Muscle of back (tissue), 3 donors: ENCODE measurements at regions not wholly inside any gene's neighbourhood (a gene's known extent, or its start where the extent isn't known, plus 50 kb on each side); places are given as distances from the start of the nearest gene placed in this dataset.
"Not testable (repeated sequence)": the region's sequence is repeated elsewhere in the genome, so short reads cannot be mapped to it uniquely, and the experiment has no call there.

Experiments used
- DNase-seq, 3 donors: peaks; one replicate each; pipeline versions ENCODE4 v3.0.0 to v3.0.0-alpha.2; 2013

- no peak for DNase-seq
Observed at GRCh38 chr2:129187343-129187742, 792.1 kb upstream of the RAB6C start.

GRCh38 chr2:129188451-129188850 lies 791.0 kb upstream of the RAB6C start:
- no peak for DNase-seq

DNA sequence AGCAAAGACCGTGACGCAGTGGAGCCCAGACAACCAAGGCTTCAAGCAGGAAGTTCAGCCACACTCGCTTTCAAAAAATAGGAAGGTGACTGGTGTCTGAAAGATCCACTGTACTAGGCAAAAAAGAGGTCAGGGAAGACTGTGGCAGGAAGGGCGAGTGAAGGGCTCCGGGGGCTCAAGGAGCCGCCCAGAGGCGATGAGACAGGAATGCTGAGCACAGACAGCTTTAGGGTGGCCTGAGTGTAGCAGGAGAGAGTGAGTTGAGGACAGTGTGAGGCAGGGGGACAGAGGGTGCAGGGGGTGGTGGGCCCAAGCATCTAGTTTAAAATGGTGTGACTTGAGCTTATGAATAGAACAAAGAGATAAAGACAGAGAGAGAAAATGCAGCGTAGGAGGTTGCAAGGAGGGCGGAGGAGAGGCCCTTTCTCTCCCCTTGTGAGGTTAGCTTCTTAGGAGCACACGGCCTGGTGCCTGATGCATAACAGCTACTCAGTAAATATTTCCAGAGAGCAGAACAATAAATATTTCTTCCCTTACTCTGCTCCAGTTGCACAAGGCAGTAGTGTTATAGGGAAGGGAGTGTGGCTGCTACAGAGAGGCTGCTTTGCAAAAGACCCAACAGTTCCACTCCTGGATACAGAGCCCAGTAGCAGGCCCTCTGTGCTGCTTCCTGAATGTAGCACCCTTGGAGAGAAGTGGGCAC lies 789.7 kb upstream of the RAB6C start:
- no peak for DNase-seq

GRCh38 chr2:129190494-129190893 lies 789.0 kb upstream of the RAB6C start:
- DNase-seq: no peak

GRCh38 chr2:129191530-129191929 lies 787.9 kb upstream of the RAB6C start:
- DNase-seq: no peak

GRCh38 chr2:129192117-129192516 lies 787.3 kb upstream of the RAB6C start:
- no peak for DNase-seq

DNA sequence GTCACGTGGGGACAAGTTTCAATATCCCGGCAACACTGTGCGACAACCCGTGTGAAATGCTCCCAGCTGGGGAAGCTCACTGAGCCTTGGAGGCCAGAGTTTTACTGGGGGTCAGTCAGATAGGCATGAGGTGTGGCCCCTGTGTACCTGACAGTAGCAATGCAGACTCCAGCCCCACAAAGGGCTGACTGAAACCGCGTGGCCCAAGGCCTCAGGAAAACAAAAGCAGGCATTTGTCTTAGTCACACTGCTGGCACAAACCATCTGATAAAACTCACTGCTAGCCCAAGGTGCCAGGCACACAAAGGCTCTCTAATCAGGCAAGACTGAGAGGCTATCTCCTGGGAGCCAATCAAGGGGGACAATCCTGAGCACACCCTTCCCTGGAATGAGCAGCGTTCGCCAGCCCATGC lies 786.6 kb upstream of the RAB6C start:
- no peak for DNase-seq

DNA sequence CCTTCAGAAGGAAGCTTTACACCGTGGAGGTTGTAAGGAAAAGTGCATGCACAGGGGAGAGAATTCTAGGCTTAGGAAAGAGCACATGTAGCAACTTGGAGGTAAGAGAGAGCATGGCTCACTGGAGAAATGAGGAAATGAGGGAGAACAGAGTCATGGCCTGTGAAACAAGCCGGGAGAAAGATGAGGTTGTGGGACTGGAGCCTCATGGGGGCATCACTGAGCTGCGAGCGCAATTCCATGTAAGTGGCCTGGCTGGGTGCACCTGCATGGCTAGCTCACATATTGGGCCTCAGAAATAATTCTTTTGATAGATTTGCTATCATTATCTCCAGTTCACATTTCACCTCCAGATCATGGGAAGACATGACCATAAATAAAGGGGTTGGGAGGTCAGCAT lies 785.5 kb upstream of the RAB6C start:
- DNase-seq: no peak

- no peak for DNase-seq
Observed at GRCh38 chr2:129199501-129199900, 780.0 kb upstream of the RAB6C start.

GRCh38 chr2:129201696-129202095 lies 777.8 kb upstream of the RAB6C start:
- peak in 1 of 3 donors; percentile 26 for DNase-seq

GRCh38 chr2:129203331-129203730 lies 776.1 kb upstream of the RAB6C start:
- DNase-seq: no peak

DNA sequence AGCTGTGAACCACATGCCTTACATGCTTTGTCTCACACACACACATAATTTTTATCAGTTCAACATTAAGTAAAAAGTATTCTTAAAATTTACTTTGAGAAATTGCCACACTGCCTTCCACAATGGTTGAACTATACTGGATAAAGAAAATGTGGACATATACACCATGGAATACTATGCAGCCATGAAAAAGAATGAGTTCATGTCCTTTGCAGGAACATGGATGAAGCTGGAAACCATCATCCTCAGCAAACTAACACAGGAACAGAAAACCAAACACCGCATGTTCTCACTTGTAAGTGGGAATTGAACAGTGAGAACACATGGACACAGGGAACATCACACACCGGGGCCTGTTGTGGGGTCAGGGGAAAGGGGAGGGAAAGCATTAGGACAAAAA lies 774.9 kb upstream of the RAB6C start:
- not testable (repeated sequence) for DNase-seq

DNA sequence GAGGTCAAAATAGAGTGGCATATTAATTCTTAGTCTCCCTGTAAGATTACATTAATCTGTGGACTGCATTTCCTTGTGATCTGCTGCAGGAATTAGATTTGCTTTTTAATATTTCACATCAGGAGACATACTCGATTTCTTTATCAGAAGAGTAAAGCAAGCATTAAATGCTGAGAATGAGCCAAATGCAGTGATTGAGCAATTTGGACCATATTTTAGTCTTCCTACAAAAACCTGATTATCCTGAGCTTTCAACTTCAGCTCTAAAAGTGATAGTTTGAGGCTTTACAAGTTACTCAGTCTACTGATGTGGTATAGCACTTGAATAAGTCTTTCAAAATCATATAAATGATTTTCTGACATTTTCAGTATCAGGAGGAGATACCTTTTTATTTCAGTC lies 774.3 kb upstream of the RAB6C start:
- DNase-seq: no peak

GRCh38 chr2:129205766-129206165 lies 773.7 kb upstream of the RAB6C start:
- DNase-seq: no peak

DNA sequence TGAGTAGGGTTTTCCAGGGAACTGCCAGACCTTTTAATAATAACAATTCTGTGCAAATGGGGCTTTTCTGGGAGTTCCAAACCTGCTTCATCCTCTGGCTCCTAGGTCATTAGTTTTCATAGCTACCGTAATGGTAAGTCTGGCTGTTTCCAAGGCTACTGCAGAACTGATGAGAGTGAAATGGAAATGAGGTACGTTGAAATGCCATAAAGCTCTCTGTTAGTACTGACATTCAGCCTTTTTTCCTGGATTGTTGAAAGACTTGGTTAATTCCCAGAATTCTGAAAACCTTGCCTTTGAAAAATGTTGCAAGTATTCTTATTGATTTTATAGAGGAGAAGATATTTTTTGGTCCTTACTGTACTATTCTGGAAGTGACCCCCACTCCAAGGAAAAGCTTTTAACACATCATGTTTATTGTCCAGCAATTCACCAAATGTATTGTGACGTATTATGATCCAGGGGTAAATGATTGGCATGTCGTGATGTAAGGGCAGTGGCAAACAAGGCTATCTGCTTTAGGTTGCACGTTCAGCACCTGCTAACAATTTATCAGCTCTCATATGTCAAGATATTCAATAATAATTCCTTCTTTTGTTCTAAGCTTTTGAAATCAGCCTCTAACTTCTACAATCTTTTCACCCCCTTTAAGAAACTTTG lies 767.0 kb upstream of the RAB6C start:
- no peak for DNase-seq

GRCh38 chr2:129224022-129224421 lies 755.4 kb upstream of the RAB6C start:
- no peak for DNase-seq

DNA sequence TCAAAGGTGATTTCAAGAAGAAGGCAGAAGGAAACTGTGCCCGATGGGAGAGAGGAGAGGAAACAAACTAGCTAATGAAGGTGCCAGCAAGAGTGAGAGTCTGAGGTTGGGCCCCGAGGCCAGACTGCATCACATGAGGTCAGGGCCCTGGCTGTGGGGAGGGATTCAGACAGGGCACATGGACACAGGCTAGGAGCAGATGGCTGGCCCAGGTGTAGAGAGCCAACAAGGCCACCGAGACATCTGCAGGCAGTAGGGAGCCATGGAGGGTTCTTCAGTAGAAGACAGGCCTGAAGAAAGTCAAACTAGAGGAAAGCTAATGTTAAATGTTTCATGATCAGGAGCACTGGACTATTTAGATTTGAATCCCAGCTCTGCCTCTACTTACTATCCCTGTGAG lies 755.0 kb upstream of the RAB6C start:
- DNase-seq: no peak

DNA sequence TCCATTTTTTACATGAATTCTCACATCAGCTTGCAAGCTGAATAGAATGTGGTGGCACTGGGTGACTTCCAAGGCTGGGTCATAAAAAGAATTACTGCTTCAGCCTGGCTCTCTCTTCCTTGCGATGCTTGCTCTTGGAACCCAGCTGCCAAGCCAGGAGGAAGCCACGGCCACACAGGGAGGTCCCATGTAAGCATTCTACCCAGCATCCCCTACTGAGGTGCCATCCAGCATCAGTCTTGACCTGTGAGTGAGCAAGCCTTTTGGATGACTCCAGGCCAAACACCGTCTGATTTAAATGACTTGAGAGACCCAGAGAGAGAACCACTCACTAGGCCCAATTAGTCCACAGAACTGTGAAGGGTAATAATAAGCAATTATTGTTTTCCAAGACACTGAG lies 750.3 kb upstream of the RAB6C start:
- DNase-seq: no peak

- no peak for DNase-seq
Observed at GRCh38 chr2:129229830-129230441, 749.5 kb upstream of the RAB6C start.

- no peak for DNase-seq
Observed at GRCh38 chr2:129231924-129232323, 747.5 kb upstream of the RAB6C start.

DNA sequence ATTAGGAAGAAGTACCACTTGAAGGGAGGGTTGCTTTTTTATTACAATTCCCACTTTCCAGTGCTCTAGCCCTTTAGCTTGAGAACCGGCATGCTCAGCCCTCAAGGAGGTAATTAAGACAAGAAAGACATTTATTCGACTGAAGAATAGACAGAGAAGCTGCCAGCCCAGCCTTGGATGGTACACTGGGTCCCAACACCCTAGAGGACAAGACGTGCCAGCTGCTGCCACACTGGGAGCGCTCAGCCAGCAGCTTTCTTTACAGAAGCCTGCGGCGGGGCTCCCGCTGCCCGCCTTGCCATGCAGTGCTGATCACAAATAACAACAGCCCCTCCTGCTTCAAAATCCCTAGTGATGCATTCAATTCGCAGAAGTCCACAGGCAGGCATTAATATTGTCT lies 746.3 kb upstream of the RAB6C start:
- no peak for DNase-seq

DNA sequence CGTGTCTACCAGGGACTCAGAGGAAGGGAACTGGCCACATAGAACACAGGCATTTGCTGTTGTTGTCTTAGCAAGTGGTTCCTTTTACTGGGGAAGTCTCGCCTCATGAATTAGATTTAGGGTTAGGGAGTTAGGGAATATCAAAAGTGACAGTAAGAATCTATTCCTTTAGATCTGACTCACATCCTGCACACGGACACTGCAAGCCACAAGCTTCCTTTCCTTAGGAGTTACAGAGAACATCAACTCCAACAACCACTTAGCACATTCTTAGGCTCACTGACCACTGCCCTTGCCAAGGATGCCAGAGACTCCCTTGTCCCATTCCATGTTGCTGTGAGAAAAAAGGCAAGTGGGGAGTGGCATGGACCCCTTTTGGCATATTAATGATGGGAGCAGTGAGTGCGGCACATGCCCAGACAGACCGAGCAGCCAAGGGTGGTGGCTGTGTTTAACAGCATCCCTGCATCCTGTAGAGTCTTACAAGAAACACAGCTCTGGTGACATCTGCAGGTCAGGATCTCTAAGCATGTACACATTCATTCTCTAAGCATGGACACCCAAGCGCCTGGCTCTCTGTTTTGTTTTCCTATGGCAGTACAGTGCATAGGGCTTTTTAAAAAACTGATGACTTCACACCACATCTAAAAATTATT lies 745.6 kb upstream of the RAB6C start:
- peak; percentile 22 to 60 (median 25) for DNase-seq

DNA sequence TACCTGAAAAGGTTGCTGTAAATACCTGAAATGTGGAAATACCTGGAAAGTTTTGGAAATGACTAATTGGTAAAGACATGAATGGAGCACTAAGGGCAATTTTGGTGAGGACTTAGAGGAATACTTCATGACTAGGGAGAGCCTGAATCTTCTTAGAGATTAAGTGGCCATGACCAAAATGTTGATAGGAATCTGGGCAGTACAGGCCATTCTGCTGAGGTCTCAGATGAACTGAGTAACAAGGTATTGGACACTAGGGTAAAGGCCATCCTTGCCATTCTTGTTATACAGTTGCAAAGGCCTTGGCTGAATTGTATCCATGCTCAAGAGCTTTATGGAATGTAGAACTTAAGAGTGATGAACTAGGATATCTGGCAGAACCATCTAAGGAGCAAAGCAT lies 742.9 kb upstream of the RAB6C start:
- no peak for DNase-seq
